ENCODE measurements at regions not wholly inside any gene's neighbourhood (a gene's known extent, or its start where the extent isn't known, plus 50 kb on each side); places are given as distances from the start of the nearest gene placed in this dataset.

- TF ChIP-seq CTCF (conservative IDR thresholded peaks at IDR 0.05; ENCODE audit: low read depth, low read length) = no peak
- H3K4me3 ChIP-seq (ENCODE audit: low read depth, low read length) = no peak overlapping the region
- no peak for DNase-seq (ENCODE audit: low read depth)
These were observed 73.8 kb upstream of the DCLK2 start for GRCh38 chr4:150004481-150004880.

GRCh38 chr4:150005537-150005936, 72.7 kb upstream of the DCLK2 start:
- DNase-seq (ENCODE audit: low read depth) = no peak
- H3K4me3 ChIP-seq (ENCODE audit: low read depth, low read length) = no peak overlapping the region
- TF ChIP-seq CTCF (conservative IDR thresholded peaks at IDR 0.05; ENCODE audit: low read depth, low read length) = no peak

GRCh38 chr4:150006197-150006596, 72.0 kb upstream of the DCLK2 start:
- no peak overlapping the region for H3K4me3 ChIP-seq (ENCODE audit: low read depth, low read length)
- DNase-seq (ENCODE audit: low read depth) = no peak
- no peak for TF ChIP-seq CTCF (conservative IDR thresholded peaks at IDR 0.05; ENCODE audit: low read depth, low read length)

- H3K4me3 ChIP-seq (ENCODE audit: low read depth, low read length) = no peak overlapping the region
- TF ChIP-seq CTCF (conservative IDR thresholded peaks at IDR 0.05; ENCODE audit: low read depth, low read length) = no peak
- no peak for DNase-seq (ENCODE audit: low read depth)
These were observed 70.7 kb upstream of the DCLK2 start for GRCh38 chr4:150007512-150007911.

- DNase-seq (ENCODE audit: low read depth) = no peak
- TF ChIP-seq CTCF (conservative IDR thresholded peaks at IDR 0.05; ENCODE audit: low read depth, low read length) = no peak
- no peak overlapping the region for H3K4me3 ChIP-seq (ENCODE audit: low read depth, low read length)
These were observed 69.7 kb upstream of the DCLK2 start for GRCh38 chr4:150008546-150008945.

GRCh38 chr4:150009533-150009932, 68.7 kb upstream of the DCLK2 start:
- no peak for TF ChIP-seq CTCF (conservative IDR thresholded peaks at IDR 0.05; ENCODE audit: low read depth, low read length)
- no peak for DNase-seq (ENCODE audit: low read depth)
- H3K4me3 ChIP-seq (ENCODE audit: low read depth, low read length) = no peak overlapping the region

GRCh38 chr4:150010525-150011126, 67.6 kb upstream of the DCLK2 start:
- DNase-seq (ENCODE audit: low read depth) = no peak
- no peak overlapping the region for H3K4me3 ChIP-seq (ENCODE audit: low read depth, low read length)
- TF ChIP-seq CTCF (conservative IDR thresholded peaks at IDR 0.05; ENCODE audit: low read depth, low read length) = peak; percentile 67

All from epithelial cell of proximal tubule (primary cell).